ENCODE measurements at regions not wholly inside any gene's neighbourhood (a gene's known extent, or its start where the extent isn't known, plus 50 kb on each side); places are given as distances from the start of the nearest gene placed in this dataset.

GRCh38 chr4:65861993-65862392 is 191.7 kb upstream of the EPHA5 start:
- Histone ChIP-seq H3K9ac (ENCODE audit: low read depth, low read length, poor library complexity, severe bottlenecking) (no peak overlapping the region), H3K27me3 (ENCODE audit: insufficient read depth, low read length, poor library complexity, severe bottlenecking) (no peaks in the 10 kb centered on the region), H3K9me2 (replicated peaks; ENCODE audit: low read depth, low read length) (no peaks in the 10 kb centered on the region), H3K79me2 (ENCODE audit: insufficient read depth, low read length) (no peaks in the 10 kb centered on the region), H3K4me2 (ENCODE audit: low read depth, low read length, poor library complexity, severe bottlenecking) (no peak overlapping the region), H3K4me3 (ENCODE audit: low read length, poor library complexity, severe bottlenecking) (no peak overlapping the region), H3K9me3 (ENCODE audit: insufficient read depth, low read depth, low read length) (no peaks in the 10 kb centered on the region), H3K36me3 (ENCODE audit: insufficient read depth, low read length) (no peaks in the 10 kb centered on the region), H4K20me1 (ENCODE audit: insufficient read depth, low read length, poor library complexity, severe bottlenecking) (no peaks in the 10 kb centered on the region), H3F3A (ENCODE audit: low read depth) (no peaks in the 10 kb centered on the region), H2AFZ (ENCODE audit: low read length) (no peak overlapping the region), H3K4me1 (ENCODE audit: insufficient read depth, low read length, poor library complexity, severe bottlenecking) (no peaks in the 10 kb centered on the region)
- no peak for TF ChIP-seq CTCF (conservative IDR thresholded peaks at IDR 0.05; ENCODE audit: low read length)
- TF ChIP-seq EZH2phosphoT487 (IDR thresholded peaks at IDR 0.05; ENCODE audit: borderline replicate concordance), result no peak

DNA sequence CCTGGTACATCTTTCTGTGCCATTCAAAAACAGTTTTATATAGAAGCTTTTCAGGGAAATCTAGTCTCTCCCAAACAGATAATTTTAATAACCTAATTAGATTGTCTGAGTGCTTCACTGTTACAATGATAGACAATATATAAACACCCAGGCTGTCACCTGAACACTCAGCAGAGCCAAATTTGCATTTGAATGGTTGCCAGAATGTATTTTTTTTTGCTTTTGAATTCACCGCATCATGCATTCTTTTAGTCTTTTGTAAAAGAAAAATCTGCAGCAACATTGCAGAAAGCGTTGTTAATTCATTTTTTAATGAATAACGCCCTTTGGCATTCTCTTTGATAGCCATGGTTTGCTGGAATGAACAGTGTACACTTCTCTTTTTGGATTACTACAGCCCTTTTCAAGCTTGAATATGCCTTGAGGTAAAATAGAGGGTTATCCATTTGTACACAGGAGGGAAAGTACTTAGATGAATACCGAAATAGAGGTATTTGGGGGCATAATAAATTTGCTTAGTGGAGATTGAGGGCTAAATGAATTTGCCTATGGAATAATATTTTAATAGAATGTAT is 175.0 kb upstream of the EPHA5 start:
- Histone ChIP-seq H3K36me3 (ENCODE audit: insufficient read depth, low read length) (no peaks in the 10 kb centered on the region), H4K20me1 (ENCODE audit: insufficient read depth, low read length, poor library complexity, severe bottlenecking) (no peaks in the 10 kb centered on the region), H3K4me3 (ENCODE audit: low read length, poor library complexity, severe bottlenecking) (no peak overlapping the region), H3K79me2 (ENCODE audit: insufficient read depth, low read length) (no peaks in the 10 kb centered on the region), H2AFZ (ENCODE audit: low read length) (no peak overlapping the region), H3K4me1 (ENCODE audit: insufficient read depth, low read length, poor library complexity, severe bottlenecking) (no peaks in the 10 kb centered on the region), H3K9me2 (replicated peaks; ENCODE audit: low read depth, low read length) (no peaks in the 10 kb centered on the region), H3K27me3 (ENCODE audit: insufficient read depth, low read length, poor library complexity, severe bottlenecking) (no peaks in the 10 kb centered on the region), H3K4me2 (ENCODE audit: low read depth, low read length, poor library complexity, severe bottlenecking) (no peak overlapping the region), H3K9me3 (ENCODE audit: insufficient read depth, low read depth, low read length) (no peaks in the 10 kb centered on the region), H3F3A (ENCODE audit: low read depth) (no peaks in the 10 kb centered on the region), H3K9ac (ENCODE audit: low read depth, low read length, poor library complexity, severe bottlenecking) (no peak overlapping the region)
- no peak for TF ChIP-seq EZH2phosphoT487 (IDR thresholded peaks at IDR 0.05; ENCODE audit: borderline replicate concordance)
- no peak for TF ChIP-seq CTCF (conservative IDR thresholded peaks at IDR 0.05; ENCODE audit: low read length)

DNA sequence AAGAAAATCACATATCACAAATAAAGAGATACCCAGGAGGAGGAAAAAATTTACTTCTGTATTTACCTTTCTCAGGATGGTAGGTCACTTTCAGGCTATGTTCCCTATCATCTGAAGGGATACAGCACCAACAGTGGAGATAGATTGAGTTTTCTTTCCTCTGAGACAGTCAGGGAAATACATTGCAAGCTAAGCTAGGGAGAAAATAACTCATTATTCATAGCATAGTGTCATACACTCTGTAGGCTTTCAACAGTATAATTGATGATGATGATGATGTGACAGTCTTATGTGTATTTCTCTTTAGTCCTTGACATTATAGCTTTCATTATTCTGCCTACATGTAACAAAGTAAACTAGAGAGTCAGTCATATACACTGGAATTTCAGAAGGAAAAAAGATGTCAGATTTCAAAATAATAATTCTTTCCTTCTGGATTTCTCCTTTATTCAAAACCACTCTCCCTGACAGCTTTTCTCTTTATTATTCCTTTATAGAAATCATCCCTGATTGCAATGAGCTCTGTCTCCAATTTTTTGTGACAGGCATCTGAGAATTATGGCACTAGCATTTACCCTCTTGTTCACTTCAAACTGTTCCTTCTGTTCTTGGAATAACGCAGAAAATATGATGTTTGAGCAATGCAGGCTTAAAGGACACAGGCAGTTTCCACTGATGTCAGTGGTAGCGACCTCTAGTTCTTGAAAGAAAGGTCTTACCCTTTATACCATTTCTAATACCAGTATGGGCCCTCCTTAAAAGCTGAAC is 169.1 kb upstream of the EPHA5 start:
- Histone ChIP-seq H3F3A (ENCODE audit: low read depth) (no peaks in the 10 kb centered on the region), H3K4me3 (ENCODE audit: low read length, poor library complexity, severe bottlenecking) (no peak overlapping the region), H3K9me2 (replicated peaks; ENCODE audit: low read depth, low read length) (no peaks in the 10 kb centered on the region), H3K27me3 (ENCODE audit: insufficient read depth, low read length, poor library complexity, severe bottlenecking) (no peaks in the 10 kb centered on the region), H3K9me3 (ENCODE audit: insufficient read depth, low read depth, low read length) (no peaks in the 10 kb centered on the region), H3K4me2 (ENCODE audit: low read depth, low read length, poor library complexity, severe bottlenecking) (no peak overlapping the region), H2AFZ (ENCODE audit: low read length) (no peak overlapping the region), H4K20me1 (ENCODE audit: insufficient read depth, low read length, poor library complexity, severe bottlenecking) (no peaks in the 10 kb centered on the region), H3K79me2 (ENCODE audit: insufficient read depth, low read length) (no peaks in the 10 kb centered on the region), H3K9ac (ENCODE audit: low read depth, low read length, poor library complexity, severe bottlenecking) (no peak overlapping the region), H3K4me1 (ENCODE audit: insufficient read depth, low read length, poor library complexity, severe bottlenecking) (no peaks in the 10 kb centered on the region), H3K36me3 (ENCODE audit: insufficient read depth, low read length) (no peaks in the 10 kb centered on the region)
- TF ChIP-seq CTCF (conservative IDR thresholded peaks at IDR 0.05; ENCODE audit: low read length) (no peak), EZH2phosphoT487 (IDR thresholded peaks at IDR 0.05; ENCODE audit: borderline replicate concordance) (no peak)
